H9 (cell line): ENCODE measurements at regions not wholly inside any gene's neighbourhood (a gene's known extent, or its start where the extent isn't known, plus 50 kb on each side); places are given as distances from the start of the nearest gene placed in this dataset.

ENCODE experiments used
- DNase-seq: peaks from one replicate; pipeline ENCODE4 v3.0.0-alpha.2; 2017
- H2AFZ ChIP-seq: one replicate; pipeline ENCODE4 v1.6.1; 2013; ENCODE audit warnings: mild to moderate bottlenecking, low read length, control low read depth, moderate library complexity
- H2AK5ac ChIP-seq: 2 replicates; pipeline ENCODE4 v1.6.1; 2013; ENCODE audit warnings: low read length, control low read depth, mixed read lengths; ENCODE audit not compliant: insufficient read length
- H2BK120ac ChIP-seq: one replicate; pipeline ENCODE4 v1.6.1; 2013; ENCODE audit warnings: low read depth, mild to moderate bottlenecking, low read length, control low read depth, inconsistent platforms; ENCODE audit not compliant: poor library complexity, severe bottlenecking
- H2BK12ac ChIP-seq: 2 replicates; pipeline ENCODE4 v1.6.1; 2013; ENCODE audit warnings: low read length, control low read depth, mixed read lengths, low read depth; ENCODE audit not compliant: insufficient read length
- H2BK15ac ChIP-seq: 2 replicates; pipeline ENCODE4 v1.6.1; 2013; ENCODE audit warnings: low read depth, low read length, control low read depth
- H2BK20ac ChIP-seq: one replicate; pipeline ENCODE4 v1.6.1; 2013; ENCODE audit warnings: low read depth, mild to moderate bottlenecking, low read length, control low read depth, inconsistent platforms; ENCODE audit not compliant: poor library complexity, severe bottlenecking
- H2BK5ac ChIP-seq: 2 replicates; pipeline ENCODE4 v1.6.1; 2013; ENCODE audit warnings: low read length, control low read depth, mixed read lengths; ENCODE audit not compliant: insufficient read length
- H3K14ac ChIP-seq: 2 replicates; pipeline ENCODE4 v1.6.1; 2013; ENCODE audit warnings: low read length, control low read depth; ENCODE audit not compliant: insufficient read depth
- H3K18ac ChIP-seq: 2 replicates; pipeline ENCODE4 v1.6.1; 2013; ENCODE audit warnings: low read depth, mild to moderate bottlenecking, mixed read lengths, low read length, control low read depth; ENCODE audit not compliant: insufficient read length
- H3K23ac ChIP-seq: 2 replicates; pipeline ENCODE4 v1.6.1; 2013; ENCODE audit warnings: low read length, control low read depth, mixed read lengths, low read depth; ENCODE audit not compliant: insufficient read length
- H3K23me2 ChIP-seq: 2 replicates; pipeline ENCODE4 v1.6.1; 2013; ENCODE audit warnings: low read depth, mild to moderate bottlenecking, mixed read lengths, low read length, control low read depth; ENCODE audit not compliant: insufficient read length, poor library complexity, severe bottlenecking
- H3K27ac ChIP-seq: 2 replicates; pipeline ENCODE4 v1.5.1; 2013; ENCODE audit warnings: low read length, control low read depth, mixed read lengths, low read depth; ENCODE audit not compliant: insufficient read length
- H3K27me3 ChIP-seq: 2 replicates; pipeline ENCODE4 v1.6.1; 2013; ENCODE audit warnings: low read length, control low read depth, inconsistent platforms; ENCODE audit not compliant: insufficient read depth
- H3K4ac ChIP-seq: 2 replicates; pipeline ENCODE4 v1.6.1; 2013; ENCODE audit warnings: low read depth, mild to moderate bottlenecking, control low read depth, inconsistent platforms, low read length, moderate library complexity
- H3K4me1 ChIP-seq: 2 replicates; pipeline ENCODE4 v1.6.1; 2013; ENCODE audit warnings: low read length, control low read depth, inconsistent platforms; ENCODE audit not compliant: insufficient read depth
- H3K4me2 ChIP-seq: 2 replicates; pipeline ENCODE4 v1.6.1; 2013; ENCODE audit warnings: low read length, control low read depth, mixed read lengths; ENCODE audit not compliant: insufficient read length, insufficient read depth
- H3K56ac ChIP-seq: 2 replicates; pipeline ENCODE4 v1.6.1; 2013; ENCODE audit warnings: low read depth, mild to moderate bottlenecking, mixed read lengths, low read length, control low read depth; ENCODE audit not compliant: insufficient read length
- H3K79me1 ChIP-seq: 2 replicates; pipeline ENCODE4 v1.6.1; 2013; ENCODE audit warnings: low read depth, mild to moderate bottlenecking, moderate library complexity, low read length, control low read depth, inconsistent platforms; ENCODE audit not compliant: insufficient read depth, poor library complexity, severe bottlenecking
- H3K79me2 ChIP-seq: 2 replicates; pipeline ENCODE4 v1.6.1; 2013; ENCODE audit warnings: low read length, control low read depth, inconsistent platforms; ENCODE audit not compliant: insufficient read depth
- H3K9ac ChIP-seq: 2 replicates; pipeline ENCODE4 v1.6.1; 2013; ENCODE audit warnings: low read length, control low read depth, mixed read lengths; ENCODE audit not compliant: insufficient read length; ENCODE audit errors: extremely low read depth
- H3K9me3 ChIP-seq: one replicate; pipeline ENCODE4 v1.6.1; 2013; ENCODE audit warnings: low read depth, low read length, inconsistent platforms; ENCODE audit not compliant: control insufficient read depth
- H3T11ph ChIP-seq: one replicate; pipeline ENCODE4 v1.6.1; 2013; ENCODE audit warnings: mild to moderate bottlenecking, low read length, control low read depth, inconsistent platforms
- H4K20me1 ChIP-seq: one replicate; pipeline ENCODE4 v1.6.1; 2013; ENCODE audit not compliant: control insufficient read depth, insufficient read length, insufficient read depth
- H4K5ac ChIP-seq: 2 replicates; pipeline ENCODE4 v1.6.1; 2013; ENCODE audit warnings: low read depth, mild to moderate bottlenecking, mixed read lengths, low read length, control low read depth; ENCODE audit not compliant: insufficient read length
- H4K8ac ChIP-seq: replicated peaks from 2 replicates; pipeline ENCODE4 v1.6.1; 2013; ENCODE audit warnings: low read length, control low read depth, mixed read lengths, low read depth; ENCODE audit not compliant: insufficient read length
- H4K91ac ChIP-seq: 2 replicates; pipeline ENCODE4 v1.6.1; 2013; ENCODE audit warnings: low read depth, mild to moderate bottlenecking, moderate library complexity, mixed read lengths, low read length, control low read depth; ENCODE audit not compliant: insufficient read length
- H3K27ac Mint-ChIP-seq, 3 experiments: 2 replicates in 2 of 3; 3 replicates in 1 of 3; pipeline ENCODE4 v1.8.0; 2020 to 2021; ENCODE audit warnings: mixed read lengths in 3 of 3, mild to moderate bottlenecking in 1 of 3, moderate library complexity in 1 of 3
- H3K27me3 Mint-ChIP-seq: 2 replicates; pipeline ENCODE4 v1.8.0; 2021; ENCODE audit warnings: low read depth, mild to moderate bottlenecking, moderate library complexity, mixed read lengths
- H3K36me3 Mint-ChIP-seq, 3 experiments: 2 replicates in 2 of 3; 3 replicates in 1 of 3; pipeline ENCODE4 v1.8.0; 2020 to 2021; ENCODE audit warnings: low read depth in 3 of 3, mixed read lengths in 3 of 3; ENCODE audit not compliant: insufficient read depth in 1 of 3
- H3K4me1 Mint-ChIP-seq, 2 experiments: 2 replicates each; pipeline ENCODE4 v1.8.0; 2020; ENCODE audit warnings: mixed read lengths in 2 of 2
- H3K4me3 Mint-ChIP-seq, 2 experiments: 2 replicates in 1 of 2; 3 replicates in 1 of 2; pipeline ENCODE4 v1.8.0; 2020 to 2021; ENCODE audit warnings: mild to moderate bottlenecking in 2 of 2, mixed read lengths in 2 of 2, moderate library complexity in 1 of 2
- H3K9me3 Mint-ChIP-seq, 2 experiments: 2 replicates in 1 of 2; 3 replicates in 1 of 2; pipeline ENCODE4 v1.8.0; 2020; ENCODE audit warnings: mild to moderate bottlenecking in 2 of 2, mixed read lengths in 2 of 2, moderate library complexity in 1 of 2
- CTCF ChIP-seq: fragments of 200-600 bp; sonication (generic); conservative IDR thresholded peaks from 3 replicates; pipeline ENCODE4 v1.8.0; 2021; ENCODE audit warnings: antibody characterized with exemption, mild to moderate bottlenecking
- WGBS: extraction: QIAGEN DNeasy Blood & Tissue Kit; methylation state at CpG from one replicate; pipeline ENCODE4 v1.1.7; 2013; ENCODE audit warnings: missing lambda C conversion rate, low lambda C conversion rate, mixed read lengths; ENCODE audit not compliant: insufficient read length; ENCODE audit errors: extremely low coverage; 5-methylcytosine and 5-hydroxymethylcytosine counted together

- no peak for TF ChIP-seq CTCF
- H3T11ph ChIP-seq, result no peak overlapping the region
- no peak overlapping the region for H3K23ac ChIP-seq
- no peak overlapping the region for H3K4ac ChIP-seq
- no CpG with 5 or more reads among the region's 3 CpGs for WGBS
- no peak overlapping the region for H4K91ac ChIP-seq
- H2BK12ac ChIP-seq, result no peak overlapping the region
- H3K9ac ChIP-seq, result no peak overlapping the region
- H2BK5ac ChIP-seq, result no peak overlapping the region
- no peaks in the 10 kb centered on the region; the same call in 1 of the 2 replicates for H3K27me3 Mint-ChIP-seq
- H2BK20ac ChIP-seq, result no peak overlapping the region
- H3K4me1 ChIP-seq, result no peaks in the 10 kb centered on the region; the same call in 1 of the 2 replicates
- H2AFZ ChIP-seq, result no peak overlapping the region
- H3K79me1 ChIP-seq, result no peaks in the 10 kb centered on the region
- H2AK5ac ChIP-seq, result no peak overlapping the region
- no peaks in the 10 kb centered on the region for H4K20me1 ChIP-seq
- H3K4me3 Mint-ChIP-seq, result no peak overlapping the region
- no peak overlapping the region for H4K8ac ChIP-seq
- no peaks in the 10 kb centered on the region for H3K9me3 Mint-ChIP-seq
- H3K4me2 ChIP-seq, result no peak overlapping the region
- no peaks in the 10 kb centered on the region for H3K23me2 ChIP-seq
- peak; percentile 4 for DNase-seq
- H3K27ac Mint-ChIP-seq, result no peak overlapping the region
- H3K27ac ChIP-seq, result no peak overlapping the region
- H2BK120ac ChIP-seq, result no peak overlapping the region
- H3K18ac ChIP-seq, result no peak overlapping the region
- peaks cover 0 to 5% (median 2%) of the 10 kb centered on the region in 3 experiments; a peak in 2 of 7 replicates for H3K36me3 Mint-ChIP-seq
- H3K14ac ChIP-seq, result no peak overlapping the region
- no peaks in the 10 kb centered on the region for H3K27me3 ChIP-seq
- no peaks in the 10 kb centered on the region for H3K9me3 ChIP-seq
- H2BK15ac ChIP-seq, result no peak overlapping the region
- H3K4me1 Mint-ChIP-seq, result peaks cover 27% of the 10 kb centered on the region in 2 experiments
- H4K5ac ChIP-seq, result no peak overlapping the region
- no peak overlapping the region for H3K56ac ChIP-seq
- no peaks in the 10 kb centered on the region for H3K79me2 ChIP-seq
Observed at GRCh38 chr11:116334596-116334995, 438.2 kb downstream of the BUD13 start.
